H1 (cell line): ENCODE measurements at regions not wholly inside any gene's neighbourhood (a gene's known extent, or its start where the extent isn't known, plus 50 kb on each side); places are given as distances from the start of the nearest gene placed in this dataset.

Experiments used
- CTCF ChIA-PET: fragments of 300-600 bp; sonication (Branson Sonifier 250); formaldehyde crosslinking; loops from one replicate; lab custom pipeline; 2021; ENCODE audit not compliant: partially characterized antibody; lab: Charles Lee
- POLR2A ChIA-PET: fragments of 300-600 bp; sonication (Branson Sonifier 250); formaldehyde crosslinking; loops from one replicate; lab custom pipeline; 2021; ENCODE audit warnings: inconsistent platforms; ENCODE audit not compliant: partially characterized antibody; lab: Charles Lee
- DNase-seq, 2 experiments: peaks; one replicate each; pipeline versions ENCODE4 v3.0.0 to v3.0.0-alpha.2; 2010 to 2022; ENCODE audit warnings: low spot score in 2 of 2, low read depth in 1 of 2, mixed read lengths in 1 of 2
- FAIRE-seq: peaks from 2 replicates; lab custom pipeline; 2011; peaks lifted over from hg19 to GRCh38; lab: Jason Lieb, UNC
- H2AFZ ChIP-seq: 2 replicates; pipeline ENCODE4 v1.8.1; 2012; ENCODE audit warnings: low read length, inconsistent platforms
- H2AK5ac ChIP-seq: 2 replicates; pipeline ENCODE4 v1.6.1; 2013; ENCODE audit warnings: low read depth, low read length
- H2BK120ac ChIP-seq: replicated peaks from 2 replicates; pipeline ENCODE3; 2013; ENCODE audit warnings: low read depth, low read length, inconsistent platforms
- H2BK12ac ChIP-seq: 2 replicates; pipeline ENCODE4 v1.6.1; 2013; ENCODE audit warnings: low read depth, low read length
- H2BK15ac ChIP-seq: 2 replicates; pipeline ENCODE4 v1.6.1; 2013; ENCODE audit warnings: low read length
- H2BK20ac ChIP-seq: 2 replicates; pipeline ENCODE4 v1.6.1; 2013; ENCODE audit warnings: low read length
- H2BK5ac ChIP-seq: 2 replicates; pipeline ENCODE4 v1.6.1; 2013; ENCODE audit warnings: low read depth, low read length
- H3K14ac ChIP-seq: 2 replicates; pipeline ENCODE4 v1.6.1; 2013; ENCODE audit warnings: inconsistent platforms; ENCODE audit not compliant: insufficient read length
- H3K18ac ChIP-seq: 2 replicates; pipeline ENCODE4 v1.6.1; 2013; ENCODE audit warnings: low read length; ENCODE audit errors: extremely low read depth
- H3K23ac ChIP-seq: 2 replicates; pipeline ENCODE4 v1.6.1; 2013; ENCODE audit warnings: inconsistent platforms; ENCODE audit not compliant: insufficient read length
- H3K23me2 ChIP-seq: 2 replicates; pipeline ENCODE4 v1.6.1; 2013; ENCODE audit warnings: low read depth, low read length
- H3K27ac ChIP-seq: 2 replicates; pipeline ENCODE4 v1.6.1; 2011; ENCODE audit warnings: low read depth, low read length, inconsistent platforms
- H3K27me3 ChIP-seq, 4 experiments: replicated peaks in 1 of 4; 1 replicate in 1 of 4; 2 replicates in 3 of 4; pipeline versions ENCODE4 v1.6.1 to v1.8.1; 2011 to 2013; ENCODE audit warnings: low read length in 3 of 4, mild to moderate bottlenecking in 3 of 4, inconsistent platforms in 2 of 4, mixed read lengths in 2 of 4, moderate library complexity in 1 of 4; ENCODE audit not compliant: control insufficient read depth in 3 of 4, insufficient read depth in 3 of 4; ENCODE audit errors: extremely low read depth in 1 of 4
- H3K36me3 ChIP-seq, 4 experiments: 2 replicates each; pipeline versions ENCODE4 v1.6.1 to v1.8.1; 2011 to 2013; ENCODE audit warnings: mild to moderate bottlenecking in 4 of 4, low read length in 3 of 4, moderate library complexity in 2 of 4, control low read depth in 1 of 4, inconsistent platforms in 1 of 4; ENCODE audit not compliant: insufficient read depth in 4 of 4, control insufficient read depth in 2 of 4
- H3K4ac ChIP-seq: replicated peaks from 2 replicates; pipeline ENCODE3; 2013; ENCODE audit warnings: low read length, low read depth, mixed read lengths, inconsistent platforms; ENCODE audit not compliant: insufficient read length
- H3K4me1 ChIP-seq, 4 experiments: replicated peaks in 1 of 4; 1 replicate in 1 of 4; 2 replicates in 3 of 4; pipeline versions ENCODE4 v1.6.1 to v1.8.1; 2011 to 2013; ENCODE audit warnings: low read length in 3 of 4, inconsistent platforms in 2 of 4, mixed read lengths in 1 of 4; ENCODE audit not compliant: insufficient read depth in 4 of 4, control insufficient read depth in 3 of 4
- H3K4me2 ChIP-seq, 2 experiments: 2 replicates each; pipeline versions ENCODE4 v1.6.1 to v1.8.1; 2011 to 2013; ENCODE audit warnings: low read depth in 2 of 2, low read length in 2 of 2, control low read depth in 1 of 2, inconsistent platforms in 1 of 2, mild to moderate bottlenecking in 1 of 2; ENCODE audit not compliant: insufficient read depth in 1 of 2
- H3K4me3 ChIP-seq, 4 experiments: fragments of 200-600, 300-600 bp in 1 of 4; sonication (generic), shearing (Covaris generic), sonication (Bioruptor Twin) in 1 of 4; 2 replicates each; pipeline versions ENCODE4 v1.5.1 to v1.8.1; 2011 to 2016; ENCODE audit warnings: low read length in 4 of 4, low read depth in 3 of 4, control low read depth in 2 of 4, inconsistent platforms in 2 of 4, mild to moderate bottlenecking in 2 of 4, mixed read lengths in 1 of 4, moderate library complexity in 1 of 4; ENCODE audit not compliant: insufficient read depth in 2 of 4; ENCODE audit errors: extremely low read depth in 1 of 4
- H3K56ac ChIP-seq: replicated peaks from 2 replicates; pipeline ENCODE3; 2013; ENCODE audit warnings: low read depth, mild to moderate bottlenecking, mixed read lengths, low read length, inconsistent platforms; ENCODE audit not compliant: insufficient read length
- H3K79me1 ChIP-seq: 2 replicates; pipeline ENCODE4 v1.6.1; 2013; ENCODE audit warnings: low read depth, low read length, control low read depth
- H3K79me2 ChIP-seq, 2 experiments: 2 replicates each; pipeline versions ENCODE4 v1.6.1 to v1.8.1; 2012 to 2013; ENCODE audit warnings: low read length in 2 of 2, mild to moderate bottlenecking in 2 of 2, inconsistent platforms in 1 of 2; ENCODE audit not compliant: insufficient read depth in 2 of 2, control insufficient read depth in 1 of 2
- H3K9ac ChIP-seq, 4 experiments: replicated peaks in 1 of 4; 1 replicate in 1 of 4; 2 replicates in 3 of 4; pipeline versions ENCODE4 v1.6.1 to v1.8.1; 2011 to 2013; ENCODE audit warnings: low read depth in 3 of 4, low read length in 3 of 4, control low read depth in 2 of 4, mild to moderate bottlenecking in 2 of 4, moderate library complexity in 2 of 4, inconsistent platforms in 1 of 4; ENCODE audit errors: extremely low read depth in 1 of 4
- H3K9me3 ChIP-seq, 2 experiments: 2 replicates each; pipeline versions ENCODE4 v1.6.1 to v1.8.1; 2012 to 2013; ENCODE audit warnings: mild to moderate bottlenecking in 2 of 2, moderate library complexity in 2 of 2, control low read depth in 1 of 2, inconsistent platforms in 1 of 2, low read depth in 1 of 2, low read length in 1 of 2, mixed read lengths in 1 of 2; ENCODE audit not compliant: insufficient read depth in 2 of 2
- H4K20me1 ChIP-seq, 2 experiments: replicated peaks in 1 of 2; 2 replicates each; pipeline versions ENCODE3 to v1.8.1; 2011 to 2013; ENCODE audit warnings: inconsistent platforms in 2 of 2, low read length in 2 of 2, mild to moderate bottlenecking in 1 of 2; ENCODE audit not compliant: insufficient read depth in 2 of 2, control insufficient read depth in 1 of 2
- H4K5ac ChIP-seq: 2 replicates; pipeline ENCODE4 v1.6.1; 2013; ENCODE audit warnings: low read length, low read depth, mixed read lengths, inconsistent platforms; ENCODE audit not compliant: insufficient read length
- H4K8ac ChIP-seq: 2 replicates; pipeline ENCODE4 v1.8.0; 2013; ENCODE audit warnings: mild to moderate bottlenecking, moderate library complexity, low read length, inconsistent platforms; ENCODE audit not compliant: insufficient read depth; ENCODE audit errors: extremely low read depth
- H4K91ac ChIP-seq: replicated peaks from 2 replicates; pipeline ENCODE3; 2013; ENCODE audit warnings: low read length, mixed read lengths, inconsistent platforms; ENCODE audit not compliant: insufficient read length
- BRCA1 ChIP-seq: IDR thresholded peaks from 2 replicates; pipeline ENCODE4 v1.6.1; 2012; ENCODE audit warnings: low read depth, low read length, improper control_type of control experiment
- HDAC2 ChIP-seq, 2 experiments: fragments of 300-600 bp in 1 of 2; sonication (generic) in 1 of 2; IDR thresholded peaks; 2 replicates each; pipeline ENCODE4 v1.6.1; 2011 to 2012; ENCODE audit warnings: low read depth in 2 of 2, low read length in 2 of 2, mild to moderate bottlenecking in 2 of 2, moderate library complexity in 2 of 2, borderline replicate concordance in 1 of 2, inconsistent platforms in 1 of 2
- POU5F1 ChIP-seq: IDR thresholded peaks from 2 replicates; pipeline ENCODE4 v1.6.1; 2011; ENCODE audit warnings: low read depth, mild to moderate bottlenecking, low read length, moderate library complexity
- TCF12 ChIP-seq: IDR thresholded peaks from 2 replicates; pipeline ENCODE4 v1.6.1; 2011; ENCODE audit warnings: low read depth, mild to moderate bottlenecking, low read length
- YY1 ChIP-seq: IDR thresholded peaks from 2 replicates; pipeline ENCODE4 v1.6.1; 2011; ENCODE audit warnings: low read depth, mild to moderate bottlenecking, low read length
- WGBS, 2 experiments: shearing (Covaris generic) in 1 of 2; methylation state at CpG; one replicate each; pipeline versions ENCODE4 v1.1.6 to v1.1.7; 2013 to 2015; ENCODE audit warnings: low lambda C conversion rate in 2 of 2, mixed read lengths in 2 of 2, inconsistent platforms in 1 of 2, low coverage in 1 of 2, missing lambda C conversion rate in 1 of 2; ENCODE audit not compliant: insufficient replicate concordance in 2 of 2, insufficient coverage in 1 of 2, insufficient read length in 1 of 2; ENCODE audit errors: extremely low coverage in 1 of 2, missing lambda C conversion rate in 1 of 2; 5-methylcytosine and 5-hydroxymethylcytosine counted together
- TF ChIP-seq, protein P1 (sequence below): IDR thresholded peaks from 2 replicates; pipeline ENCODE4 v1.6.1; 2011; ENCODE audit warnings: low read length, improper control_type of control experiment

DNA sequence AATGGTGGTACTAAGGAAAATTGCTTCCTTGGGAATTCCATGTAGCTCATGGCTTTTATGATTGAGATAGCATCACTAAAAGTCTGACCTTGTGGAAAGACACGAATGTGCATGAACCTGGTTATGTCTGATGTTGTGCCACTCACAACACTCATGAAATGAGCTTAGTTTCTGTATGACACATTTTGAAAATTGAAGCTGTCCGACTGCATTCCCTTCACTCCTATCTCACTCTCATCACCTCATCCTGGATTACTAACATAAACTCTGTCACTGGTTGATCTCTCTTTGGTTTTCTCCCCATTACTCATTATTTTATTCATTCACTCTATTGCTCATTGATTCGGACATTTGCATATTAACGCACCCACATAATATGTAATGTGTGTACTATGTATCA is 190.0 kb upstream of the VWC2 start:
- no peak overlapping the region for H2BK5ac ChIP-seq
- H2BK120ac ChIP-seq: no peak overlapping the region
- no peak for FAIRE-seq
- peaks cover 0 to 2% (median 0%) of the 10 kb centered on the region in 4 experiments; a peak in 1 of 7 replicates for H3K4me1 ChIP-seq
- no peak overlapping the region for H2AK5ac ChIP-seq
- H2AFZ ChIP-seq: no peak overlapping the region
- H3K23me2 ChIP-seq: no peaks in the 10 kb centered on the region
- no peak overlapping the region for H2BK12ac ChIP-seq
- H3K4me3 ChIP-seq: no peak overlapping the region
- no peak overlapping the region for H3K18ac ChIP-seq
- no peak overlapping the region for H2BK20ac ChIP-seq
- no peak overlapping the region for H4K8ac ChIP-seq
- no peak overlapping the region for H3K23ac ChIP-seq
- no peak for DNase-seq
- H3K27me3 ChIP-seq: no peaks in the 10 kb centered on the region; a peak in 1 of 7 replicates
- H3K4ac ChIP-seq: no peak overlapping the region
- H3K4me2 ChIP-seq: no peak overlapping the region
- no peaks in the 10 kb centered on the region for H3K79me2 ChIP-seq
- no peak overlapping the region for H3K9ac ChIP-seq
- no peak overlapping the region for H2BK15ac ChIP-seq
- no peak overlapping the region for H4K5ac ChIP-seq
- ChIA-PET CTCF (no interaction called here), POLR2A (no interaction called here)
- no peak overlapping the region for H3K27ac ChIP-seq
- no peak overlapping the region for H4K91ac ChIP-seq
- H3K9me3 ChIP-seq: no peaks in the 10 kb centered on the region
- TF ChIP-seq YY1 (no peak), TCF12 (no peak), BRCA1 (no peak), POU5F1 (no peak), HDAC2 (IDR thresholded peaks at IDR 0.05; ENCODE audit: borderline replicate concordance in 1 of 2, low read depth in 2 of 2, low read length in 2 of 2) (no peak)
- TF ChIP-seq, protein P1, sequence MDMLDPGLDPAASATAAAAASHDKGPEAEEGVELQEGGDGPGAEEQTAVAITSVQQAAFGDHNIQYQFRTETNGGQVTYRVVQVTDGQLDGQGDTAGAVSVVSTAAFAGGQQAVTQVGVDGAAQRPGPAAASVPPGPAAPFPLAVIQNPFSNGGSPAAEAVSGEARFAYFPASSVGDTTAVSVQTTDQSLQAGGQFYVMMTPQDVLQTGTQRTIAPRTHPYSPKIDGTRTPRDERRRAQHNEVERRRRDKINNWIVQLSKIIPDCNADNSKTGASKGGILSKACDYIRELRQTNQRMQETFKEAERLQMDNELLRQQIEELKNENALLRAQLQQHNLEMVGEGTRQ: no peak
- H4K20me1 ChIP-seq: no peaks in the 10 kb centered on the region
- H3K36me3 ChIP-seq: no peaks in the 10 kb centered on the region
- H3K56ac ChIP-seq: no peak overlapping the region
- no peak overlapping the region for H3K14ac ChIP-seq
- no peaks in the 10 kb centered on the region for H3K79me1 ChIP-seq
- WGBS, 2 experiments: 94% methylated on average over 4 of the region's 4 CpGs; no CpG with 5 or more reads in 1 of the 2 experiments
